CD8-positive, alpha-beta memory T cell (primary cell): ENCODE measurements at regions not wholly inside any gene's neighbourhood (a gene's known extent, or its start where the extent isn't known, plus 50 kb on each side); places are given as distances from the start of the nearest gene placed in this dataset.

Source experiments
- CTCF ChIA-PET: fragments of 350-600 bp; sonication (Branson Sonifier 250); formaldehyde crosslinking; loops from one replicate; lab custom pipeline; 2021; ENCODE audit warnings: antibody characterized with exemption; lab: Charles Lee
- POLR2A ChIA-PET: fragments of 350-600 bp; sonication (Branson Sonifier 250); formaldehyde crosslinking; loops from one replicate; lab custom pipeline; 2021; ENCODE audit warnings: antibody characterized with exemption; lab: Charles Lee
- DNase-seq, 5 donors: peaks; one replicate each; pipeline versions ENCODE4 v3.0.0 to v3.0.0-alpha.2; 2020 to 2022; ENCODE audit warnings: mixed read lengths in 1 of 5
- H3K27ac ChIP-seq: one replicate; pipeline ENCODE4 v1.7.0; 2013; ENCODE audit warnings: low read depth, mild to moderate bottlenecking, low read length, moderate library complexity
- H3K27me3 ChIP-seq: 2 replicates; pipeline ENCODE4 v1.7.0; 2013; ENCODE audit warnings: low read length, mild to moderate bottlenecking; ENCODE audit not compliant: insufficient read depth, poor library complexity, severe bottlenecking
- H3K36me3 ChIP-seq: 2 replicates; pipeline ENCODE4 v1.7.0; 2013; ENCODE audit warnings: mild to moderate bottlenecking, low read length, moderate library complexity; ENCODE audit not compliant: insufficient read depth
- H3K4me1 ChIP-seq: 2 replicates; pipeline ENCODE4 v1.7.0; 2013; ENCODE audit warnings: mild to moderate bottlenecking, low read length, moderate library complexity; ENCODE audit not compliant: insufficient read depth
- H3K4me3 ChIP-seq: 2 replicates; pipeline ENCODE4 v1.7.0; 2013; ENCODE audit warnings: mild to moderate bottlenecking, low read length
- H3K9me3 ChIP-seq: 2 replicates; pipeline ENCODE4 v1.7.0; 2013; ENCODE audit warnings: mild to moderate bottlenecking, low read length
- H3K27ac Mint-ChIP-seq, 8 donors: one replicate each; pipeline ENCODE4 v1.8.0; 2020 to 2021; ENCODE audit warnings: mixed read lengths in 8 of 8, mild to moderate bottlenecking in 6 of 8, inconsistent platforms in 3 of 8, moderate library complexity in 3 of 8
- H3K27me3 Mint-ChIP-seq, 2 donors: one replicate each; pipeline ENCODE4 v1.8.0; 2020 to 2021; ENCODE audit warnings: mixed read lengths in 2 of 2, mild to moderate bottlenecking in 1 of 2, moderate library complexity in 1 of 2
- H3K36me3 Mint-ChIP-seq, 3 donors: one replicate each; pipeline ENCODE4 v1.8.0; 2020 to 2021; ENCODE audit warnings: mixed read lengths in 3 of 3, inconsistent platforms in 1 of 3, mild to moderate bottlenecking in 1 of 3
- H3K4me1 Mint-ChIP-seq, 3 donors: one replicate each; pipeline ENCODE4 v1.8.0; 2020 to 2021; ENCODE audit warnings: mixed read lengths in 3 of 3, inconsistent platforms in 1 of 3, mild to moderate bottlenecking in 1 of 3
- H3K4me3 Mint-ChIP-seq, 7 donors: one replicate each; pipeline ENCODE4 v1.8.0; 2020 to 2021; ENCODE audit warnings: mixed read lengths in 7 of 7, mild to moderate bottlenecking in 6 of 7, moderate library complexity in 4 of 7, inconsistent platforms in 2 of 7
- H3K9me3 Mint-ChIP-seq, 5 donors: one replicate each; pipeline ENCODE4 v1.8.0; 2020 to 2022; ENCODE audit warnings: mixed read lengths in 5 of 5, mild to moderate bottlenecking in 3 of 5, moderate library complexity in 2 of 5, inconsistent platforms in 1 of 5

- Mint-ChIP-seq H3K4me3 (no peak overlapping the region), H3K4me1 (no peaks in the 10 kb centered on the region), H3K27me3 (peaks cover 0 to 3% of the 10 kb centered on the region in 2 donors), H3K36me3 (no peaks in the 10 kb centered on the region), H3K9me3 (no peaks in the 10 kb centered on the region), H3K27ac (no peak overlapping the region)
- no peaks in the 10 kb centered on the region for H3K36me3 ChIP-seq
- H3K27me3 ChIP-seq: no peaks in the 10 kb centered on the region
- no peak overlapping the region for H3K27ac ChIP-seq
- H3K9me3 ChIP-seq: no peaks in the 10 kb centered on the region
- H3K4me1 ChIP-seq: no peaks in the 10 kb centered on the region
- no peak for DNase-seq
- no peak overlapping the region for H3K4me3 ChIP-seq
- ChIA-PET POLR2A (no interaction called here), CTCF (no interaction called here)
Measured at GRCh38 chr11:116123739-116124138, 619.5 kb upstream of the CADM1 start.

- Mint-ChIP-seq H3K27ac (no peak overlapping the region), H3K9me3 (peaks cover 0 to 5% (median 2%) of the 10 kb centered on the region in 5 donors), H3K27me3 (peaks cover 0 to 6% of the 10 kb centered on the region in 2 donors), H3K36me3 (no peaks in the 10 kb centered on the region), H3K4me3 (no peak overlapping the region), H3K4me1 (no peaks in the 10 kb centered on the region)
- ChIA-PET CTCF (no interaction called here), POLR2A (no interaction called here)
- Histone ChIP-seq H3K36me3 (no peaks in the 10 kb centered on the region), H3K4me3 (no peak overlapping the region), H3K4me1 (no peaks in the 10 kb centered on the region), H3K27ac (no peak overlapping the region), H3K9me3 (no peaks in the 10 kb centered on the region), H3K27me3 (no peaks in the 10 kb centered on the region)
- DNase-seq: no peak
Measured at GRCh38 chr11:116122697-116123472, 618.7 kb upstream of the CADM1 start.

GRCh38 chr11:116119158-116119557 is 614.9 kb upstream of the CADM1 start:
- Mint-ChIP-seq H3K4me3 (no peak overlapping the region), H3K27me3 (peaks cover 8 to 10% of the 10 kb centered on the region in 2 donors), H3K27ac (no peak overlapping the region), H3K36me3 (no peaks in the 10 kb centered on the region), H3K4me1 (no peaks in the 10 kb centered on the region), H3K9me3 (peaks cover 0 to 5% (median 2%) of the 10 kb centered on the region in 5 donors)
- no peaks in the 10 kb centered on the region for H3K4me1 ChIP-seq
- ChIA-PET POLR2A (no interaction called here), CTCF (no interaction called here)
- DNase-seq: no peak
- no peaks in the 10 kb centered on the region for H3K36me3 ChIP-seq
- no peak overlapping the region for H3K4me3 ChIP-seq
- no peak overlapping the region for H3K27ac ChIP-seq
- no peaks in the 10 kb centered on the region for H3K9me3 ChIP-seq
- no peaks in the 10 kb centered on the region for H3K27me3 ChIP-seq

- no peak for DNase-seq
- CTCF ChIA-PET: no interaction called here
- Histone ChIP-seq H3K4me3 (no peak overlapping the region), H3K4me1 (no peaks in the 10 kb centered on the region), H3K27me3 (no peaks in the 10 kb centered on the region), H3K9me3 (no peaks in the 10 kb centered on the region), H3K36me3 (no peaks in the 10 kb centered on the region), H3K27ac (no peak overlapping the region)
- Mint-ChIP-seq H3K27ac (no peak overlapping the region), H3K36me3 (no peaks in the 10 kb centered on the region), H3K27me3 (peaks cover 8 to 10% of the 10 kb centered on the region in 2 donors), H3K4me3 (no peak overlapping the region), H3K4me1 (no peaks in the 10 kb centered on the region), H3K9me3 (peaks cover 0 to 9% (median 2%) of the 10 kb centered on the region in 5 donors)
- POLR2A ChIA-PET: no interaction called here
Measured at GRCh38 chr11:116118138-116118470, 613.9 kb upstream of the CADM1 start.

- Histone ChIP-seq H3K27ac (no peak overlapping the region), H3K4me1 (no peaks in the 10 kb centered on the region), H3K27me3 (no peaks in the 10 kb centered on the region), H3K4me3 (no peak overlapping the region), H3K9me3 (no peaks in the 10 kb centered on the region), H3K36me3 (no peaks in the 10 kb centered on the region)
- no peak overlapping the region for H3K27ac Mint-ChIP-seq
- H3K4me3 Mint-ChIP-seq: no peak overlapping the region
- H3K4me1 Mint-ChIP-seq: no peaks in the 10 kb centered on the region
- ChIA-PET POLR2A (no interaction called here), CTCF (no interaction called here)
- DNase-seq: no peak
- H3K27me3 Mint-ChIP-seq: peaks cover 8 to 10% of the 10 kb centered on the region in 2 donors
- H3K36me3 Mint-ChIP-seq: no peaks in the 10 kb centered on the region
- H3K9me3 Mint-ChIP-seq: peaks cover 0 to 9% (median 2%) of the 10 kb centered on the region in 5 donors
Measured at GRCh38 chr11:116117331-116118137, 613.3 kb upstream of the CADM1 start.

GRCh38 chr11:116115801-116116200 is 611.6 kb upstream of the CADM1 start:
- Mint-ChIP-seq H3K27ac (no peak overlapping the region), H3K4me3 (no peak overlapping the region), H3K27me3 (peaks cover 8 to 10% of the 10 kb centered on the region in 2 donors), H3K4me1 (no peaks in the 10 kb centered on the region), H3K9me3 (peaks cover 0 to 9% (median 2%) of the 10 kb centered on the region in 5 donors), H3K36me3 (no peaks in the 10 kb centered on the region)
- H3K4me1 ChIP-seq: no peaks in the 10 kb centered on the region
- no peak overlapping the region for H3K4me3 ChIP-seq
- no peaks in the 10 kb centered on the region for H3K9me3 ChIP-seq
- no peaks in the 10 kb centered on the region for H3K36me3 ChIP-seq
- ChIA-PET POLR2A (no interaction called here), CTCF (no interaction called here)
- H3K27ac ChIP-seq: no peak overlapping the region
- no peaks in the 10 kb centered on the region for H3K27me3 ChIP-seq
- no peak for DNase-seq

- no peak for DNase-seq
- Histone ChIP-seq H3K4me1 (no peaks in the 10 kb centered on the region), H3K36me3 (no peaks in the 10 kb centered on the region), H3K27ac (no peak overlapping the region), H3K9me3 (no peaks in the 10 kb centered on the region), H3K27me3 (no peaks in the 10 kb centered on the region), H3K4me3 (no peak overlapping the region)
- H3K27ac Mint-ChIP-seq: no peak overlapping the region
- CTCF ChIA-PET: no interaction called here
- H3K9me3 Mint-ChIP-seq: peaks cover 0 to 9% (median 2%) of the 10 kb centered on the region in 5 donors
- H3K36me3 Mint-ChIP-seq: no peaks in the 10 kb centered on the region
- no peak overlapping the region for H3K4me3 Mint-ChIP-seq
- POLR2A ChIA-PET: no interaction called here
- H3K27me3 Mint-ChIP-seq: peaks cover 8 to 10% of the 10 kb centered on the region in 2 donors
- no peaks in the 10 kb centered on the region for H3K4me1 Mint-ChIP-seq
Measured at GRCh38 chr11:116114198-116114651, 610.0 kb upstream of the CADM1 start.
